ENCODE measurements at regions not wholly inside any gene's neighbourhood (a gene's known extent, or its start where the extent isn't known, plus 50 kb on each side); places are given as distances from the start of the nearest gene placed in this dataset.

GRCh38 chr4:4714331-4714730 lies 145.1 kb upstream of the MSX1 start (continued):
- TF ChIP-seq FOSL1 (IDR thresholded peaks at IDR 0.05; ENCODE audit: low read depth) = no peak
- TF ChIP-seq TCF7L2 (IDR thresholded peaks at IDR 0.05; ENCODE audit: borderline replicate concordance, extremely low read depth, insufficient read depth, insufficient read length) = no peak
- TF ChIP-seq SIN3A (IDR thresholded peaks at IDR 0.05; ENCODE audit: low read depth) = no peak

DNA sequence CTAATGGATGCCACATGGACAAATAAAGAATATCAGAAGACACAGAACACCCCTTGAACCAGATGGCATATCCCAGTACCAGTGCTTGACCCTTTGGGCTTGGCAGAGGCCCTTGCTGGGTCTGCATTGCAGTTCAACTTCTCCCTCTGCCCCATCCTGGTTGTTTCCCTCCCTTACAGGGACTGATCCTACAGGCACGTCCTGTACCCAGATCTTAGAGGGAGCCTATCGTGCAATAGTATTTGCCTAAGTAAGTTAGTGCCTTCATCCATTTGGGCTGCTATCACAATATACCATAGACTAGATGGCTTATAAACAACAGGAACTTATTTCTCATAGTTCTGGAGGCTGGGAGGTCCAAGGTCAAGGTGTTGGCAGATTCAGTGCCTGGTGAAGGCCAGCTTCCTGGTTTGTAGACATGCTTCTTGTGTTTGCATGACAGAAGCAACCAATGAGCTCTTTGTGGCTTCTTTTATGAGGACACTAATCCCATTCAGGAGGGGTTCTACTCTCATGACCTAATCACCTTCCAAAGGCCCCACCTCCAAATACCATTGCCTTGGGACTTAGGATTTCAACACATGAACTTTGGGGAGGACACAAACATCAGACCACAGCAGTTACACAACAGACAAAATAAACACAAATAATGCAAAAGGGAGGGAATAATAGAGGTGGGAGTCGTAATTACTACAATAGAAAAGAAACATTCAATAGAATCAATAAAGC lies 146.5 kb upstream of the MSX1 start:
- Histone ChIP-seq H3K27me3 (ENCODE audit: insufficient read depth, low read length) (no peaks in the 10 kb centered on the region), H3K4me2 (ENCODE audit: low read length) (peak overlapping the region; percentile 67), H4K20me1 (ENCODE audit: insufficient read depth) (no peaks in the 10 kb centered on the region), H3K9me2 (ENCODE audit: insufficient read depth) (no peaks in the 10 kb centered on the region), H3K79me2 (ENCODE audit: insufficient read depth, low read length) (no peaks in the 10 kb centered on the region), H3K4me1 (ENCODE audit: control insufficient read depth in 1 of 2, insufficient read depth in 2 of 2, low read length in 2 of 2) (peaks cover 17 to 43% of the 10 kb centered on the region in 2 experiments), H2AFZ (ENCODE audit: low read depth, low read length, poor library complexity, severe bottlenecking) (no peak overlapping the region), H3K9me3 (ENCODE audit: control insufficient read depth in 1 of 2, insufficient read depth in 1 of 2, low read depth in 1 of 2, low read length in 2 of 2) (no peaks in the 10 kb centered on the region), H3K4me3 (replicated peaks in 1 of 2; ENCODE audit: low read depth in 1 of 2, low read length in 2 of 2) (no peak overlapping the region), H3K27ac (ENCODE audit: low read depth, low read length) (no peak overlapping the region; the same call in 1 of the 2 replicates), H3K9ac (ENCODE audit: low read length) (no peak overlapping the region), H3K36me3 (ENCODE audit: control insufficient read depth in 1 of 2, insufficient read depth in 2 of 2, low read length in 2 of 2) (no peaks in the 10 kb centered on the region)
- ChIA-PET POLR2A (no interaction called here), RAD21 (ENCODE audit: low non-redundant PET in 1 of 2, low total read pairs in 2 of 2, uncharacterized antibody in 2 of 2, unreplicated experiment in 2 of 2) (no interaction called here), CTCF (no interaction called here)
- BruUV-seq (replicated peaks) = no TSS peak
- ATAC-seq = peak; percentile 44; the same call in 1 of the 2 replicates
- no peak for TF ChIP-seq SIN3A (IDR thresholded peaks at IDR 0.05; ENCODE audit: low read depth)
- no peak for TF ChIP-seq FOSL1 (IDR thresholded peaks at IDR 0.05; ENCODE audit: low read depth)
- no peak for TF ChIP-seq POLR2AphosphoS5 (IDR thresholded peaks at IDR 0.05; ENCODE audit: low read depth, low read length)
- no peak for TF ChIP-seq EZH2 (IDR thresholded peaks at IDR 0.05)
- TF ChIP-seq YY1 (IDR thresholded peaks at IDR 0.05; ENCODE audit: extremely low read depth, insufficient replicate concordance, low read depth, low read length) = no peak
- TF ChIP-seq, protein P1, sequence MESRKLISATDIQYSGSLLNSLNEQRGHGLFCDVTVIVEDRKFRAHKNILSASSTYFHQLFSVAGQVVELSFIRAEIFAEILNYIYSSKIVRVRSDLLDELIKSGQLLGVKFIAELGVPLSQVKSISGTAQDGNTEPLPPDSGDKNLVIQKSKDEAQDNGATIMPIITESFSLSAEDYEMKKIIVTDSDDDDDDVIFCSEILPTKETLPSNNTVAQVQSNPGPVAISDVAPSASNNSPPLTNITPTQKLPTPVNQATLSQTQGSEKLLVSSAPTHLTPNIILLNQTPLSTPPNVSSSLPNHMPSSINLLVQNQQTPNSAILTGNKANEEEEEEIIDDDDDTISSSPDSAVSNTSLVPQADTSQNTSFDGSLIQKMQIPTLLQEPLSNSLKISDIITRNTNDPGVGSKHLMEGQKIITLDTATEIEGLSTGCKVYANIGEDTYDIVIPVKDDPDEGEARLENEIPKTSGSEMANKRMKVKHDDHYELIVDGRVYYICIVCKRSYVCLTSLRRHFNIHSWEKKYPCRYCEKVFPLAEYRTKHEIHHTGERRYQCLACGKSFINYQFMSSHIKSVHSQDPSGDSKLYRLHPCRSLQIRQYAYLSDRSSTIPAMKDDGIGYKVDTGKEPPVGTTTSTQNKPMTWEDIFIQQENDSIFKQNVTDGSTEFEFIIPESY (IDR thresholded peaks at IDR 0.05; ENCODE audit: extremely low read depth, insufficient replicate concordance, low read length) = no peak
- DNase-seq (ENCODE audit: low read depth, low spot score) = no peak
- intact Hi-C loops (cut with micrococcal nuclease) = no loop called here
